ENCODE measurements at regions not wholly inside any gene's neighbourhood (a gene's known extent, or its start where the extent isn't known, plus 50 kb on each side); places are given as distances from the start of the nearest gene placed in this dataset.
"Not testable (repeated sequence)": the region's sequence is repeated elsewhere in the genome, so short reads cannot be mapped to it uniquely, and the experiment has no call there.

GRCh38 chr11:45390407-45390806, 104.3 kb upstream of the SYT13 start:
- no peaks in the 10 kb centered on the region for H3K9me3 Mint-ChIP-seq
- H3K27me3 Mint-ChIP-seq (ENCODE audit: low read depth, poor library complexity) = peaks cover 46% of the 10 kb centered on the region
- H3K27ac Mint-ChIP-seq = no peak overlapping the region
- H3K36me3 Mint-ChIP-seq (ENCODE audit: low read depth) = no peaks in the 10 kb centered on the region
- peaks cover 51% of the 10 kb centered on the region for H3K4me1 Mint-ChIP-seq
- no peak for TF ChIP-seq CTCF (IDR thresholded peaks at IDR 0.05)
- H3K4me3 Mint-ChIP-seq = no peak overlapping the region
- no peak for DNase-seq

- no peak for DNase-seq
- no peaks in the 10 kb centered on the region for H3K9me3 Mint-ChIP-seq
- no peak overlapping the region for H3K27ac Mint-ChIP-seq
- H3K27me3 Mint-ChIP-seq (ENCODE audit: low read depth, poor library complexity) = peaks cover 33% of the 10 kb centered on the region
- no peak overlapping the region for H3K4me3 Mint-ChIP-seq
- peaks cover 55% of the 10 kb centered on the region for H3K4me1 Mint-ChIP-seq
- TF ChIP-seq CTCF (IDR thresholded peaks at IDR 0.05) = no peak
- no peaks in the 10 kb centered on the region for H3K36me3 Mint-ChIP-seq (ENCODE audit: low read depth)
Observed at GRCh38 chr11:45388472-45388871, 102.3 kb upstream of the SYT13 start.

GRCh38 chr11:45387885-45388284, 101.7 kb upstream of the SYT13 start:
- H3K27me3 Mint-ChIP-seq (ENCODE audit: low read depth, poor library complexity) = peaks cover 33% of the 10 kb centered on the region
- not testable (repeated sequence) for H3K4me3 Mint-ChIP-seq; H3K36me3 Mint-ChIP-seq (ENCODE audit: low read depth); H3K9me3 Mint-ChIP-seq; DNase-seq; H3K27ac Mint-ChIP-seq
- peaks cover 54% of the 10 kb centered on the region for H3K4me1 Mint-ChIP-seq

- H3K36me3 Mint-ChIP-seq (ENCODE audit: low read depth) = no peaks in the 10 kb centered on the region
- peaks cover 53% of the 10 kb centered on the region for H3K4me1 Mint-ChIP-seq
- H3K4me3 Mint-ChIP-seq = no peak overlapping the region
- H3K27me3 Mint-ChIP-seq (ENCODE audit: low read depth, poor library complexity) = peaks cover 37% of the 10 kb centered on the region
- no peak for TF ChIP-seq CTCF (IDR thresholded peaks at IDR 0.05)
- DNase-seq = no peak
- H3K9me3 Mint-ChIP-seq = no peaks in the 10 kb centered on the region
- H3K27ac Mint-ChIP-seq = no peak overlapping the region
Observed at GRCh38 chr11:45386972-45387371, 100.8 kb upstream of the SYT13 start.

GRCh38 chr11:45385844-45386243, 99.7 kb upstream of the SYT13 start:
- H3K27ac Mint-ChIP-seq = no peak overlapping the region
- no peak for TF ChIP-seq CTCF (IDR thresholded peaks at IDR 0.05)
- H3K9me3 Mint-ChIP-seq = no peaks in the 10 kb centered on the region
- peaks cover 35% of the 10 kb centered on the region for H3K27me3 Mint-ChIP-seq (ENCODE audit: low read depth, poor library complexity)
- H3K4me3 Mint-ChIP-seq = no peak overlapping the region
- peaks cover 47% of the 10 kb centered on the region for H3K4me1 Mint-ChIP-seq
- H3K36me3 Mint-ChIP-seq (ENCODE audit: low read depth) = no peaks in the 10 kb centered on the region
- no peak for DNase-seq

GRCh38 chr11:45385423-45385822, 99.3 kb upstream of the SYT13 start:
- H3K27ac Mint-ChIP-seq = no peak overlapping the region
- H3K4me1 Mint-ChIP-seq = peaks cover 42% of the 10 kb centered on the region
- no peak for TF ChIP-seq CTCF (IDR thresholded peaks at IDR 0.05)
- H3K9me3 Mint-ChIP-seq = no peaks in the 10 kb centered on the region
- H3K4me3 Mint-ChIP-seq = no peak overlapping the region
- DNase-seq = no peak
- peaks cover 34% of the 10 kb centered on the region for H3K27me3 Mint-ChIP-seq (ENCODE audit: low read depth, poor library complexity)
- no peaks in the 10 kb centered on the region for H3K36me3 Mint-ChIP-seq (ENCODE audit: low read depth)

Measured in nephron progenitor cell (in vitro differentiated cells).